DMS79 treated with DMSO at 0.1 percent for 48 hours (cell line): ENCODE measurements at regions not wholly inside any gene's neighbourhood (a gene's known extent, or its start where the extent isn't known, plus 50 kb on each side); places are given as distances from the start of the nearest gene placed in this dataset.
"Not testable (repeated sequence)": the region's sequence is repeated elsewhere in the genome, so short reads cannot be mapped to it uniquely, and the experiment has no call there.

ENCODE experiments used
- DNase-seq: peaks from one replicate; lab custom pipeline; 2025; lab: John Stamatoyannopoulos, UW

DNA sequence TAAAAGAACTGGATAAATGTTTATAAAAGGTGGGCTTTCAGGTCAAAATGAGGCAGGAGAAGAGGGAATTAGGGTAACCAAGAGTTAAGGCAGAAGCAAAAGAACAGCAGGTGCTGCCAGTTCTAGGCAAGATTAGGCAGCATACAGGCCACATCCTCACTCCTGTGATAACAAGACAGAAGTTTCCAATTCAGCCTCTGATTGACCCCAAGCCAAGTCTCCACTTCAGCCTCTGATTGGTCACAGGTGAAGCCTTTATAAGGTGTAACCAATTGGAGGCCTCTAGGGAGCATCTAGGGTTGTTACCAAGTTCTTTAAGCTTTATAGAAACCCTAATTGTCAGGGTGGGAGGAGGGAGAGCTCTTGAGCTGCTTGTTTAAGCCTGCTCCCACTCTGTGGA, 160.8 kb downstream of the MATN1 start:
- DNase-seq = no peak

DNA sequence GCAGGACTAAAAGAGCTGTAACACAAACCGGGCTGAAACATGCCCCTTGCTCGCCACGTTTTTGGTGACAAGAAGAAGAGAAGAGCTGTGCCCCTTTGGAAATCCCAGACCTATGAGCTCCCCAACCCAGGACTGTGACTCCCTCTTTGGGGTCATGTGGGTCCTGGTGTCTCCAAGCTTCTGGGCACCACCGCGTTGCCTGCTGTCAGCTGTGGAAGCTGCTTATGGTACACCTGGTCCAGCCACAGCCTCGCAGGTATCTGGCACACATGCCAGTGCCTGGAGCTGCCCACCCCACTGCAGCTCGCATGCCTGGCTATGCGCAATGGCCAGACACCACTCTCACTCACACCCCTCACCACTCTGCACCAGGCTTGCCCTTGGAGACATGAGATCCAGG, 171.8 kb downstream of the MATN1 start:
- no peak for DNase-seq

DNA sequence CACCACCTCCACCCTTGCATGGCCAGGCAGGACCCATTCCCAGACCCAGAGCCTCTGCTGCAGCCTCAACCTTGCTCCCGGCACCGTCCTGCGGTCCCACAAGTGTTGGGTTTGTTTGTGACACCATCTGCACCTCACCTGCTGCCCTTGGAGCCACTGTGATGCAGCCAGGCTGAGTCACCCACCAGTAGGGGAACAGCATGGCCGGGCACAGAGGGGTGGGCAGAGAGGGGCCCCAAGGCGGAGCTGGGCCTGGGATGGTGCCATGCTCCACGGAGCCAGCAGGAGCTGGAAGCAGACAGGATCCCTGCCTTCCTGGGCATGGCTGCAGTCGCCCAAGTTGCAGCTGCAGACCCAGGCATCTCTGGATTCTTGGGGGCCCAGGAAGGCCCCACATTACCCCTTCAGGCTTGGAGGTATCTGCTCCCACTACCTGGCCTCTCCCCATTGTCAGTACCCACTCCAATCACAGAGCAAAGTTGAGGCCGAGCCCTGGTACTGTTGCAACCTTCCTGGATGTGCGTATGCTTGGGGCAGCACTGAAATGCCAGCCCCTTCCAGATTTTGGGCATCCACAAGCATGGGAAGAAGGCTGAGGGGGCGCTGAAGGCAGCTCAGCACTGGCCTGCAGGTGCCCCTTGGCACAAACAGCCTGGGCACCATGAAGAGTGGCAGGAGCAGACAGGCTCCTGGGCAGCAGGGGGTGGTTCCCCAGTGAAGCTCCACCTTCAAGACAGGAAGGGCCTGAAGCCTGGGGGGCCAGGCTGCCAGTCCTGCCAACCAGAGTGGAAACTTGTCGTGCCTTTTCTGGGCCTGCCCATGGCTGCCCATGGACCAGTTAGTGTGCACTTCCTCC, 172.8 kb downstream of the MATN1 start:
- no peak for DNase-seq

DNA sequence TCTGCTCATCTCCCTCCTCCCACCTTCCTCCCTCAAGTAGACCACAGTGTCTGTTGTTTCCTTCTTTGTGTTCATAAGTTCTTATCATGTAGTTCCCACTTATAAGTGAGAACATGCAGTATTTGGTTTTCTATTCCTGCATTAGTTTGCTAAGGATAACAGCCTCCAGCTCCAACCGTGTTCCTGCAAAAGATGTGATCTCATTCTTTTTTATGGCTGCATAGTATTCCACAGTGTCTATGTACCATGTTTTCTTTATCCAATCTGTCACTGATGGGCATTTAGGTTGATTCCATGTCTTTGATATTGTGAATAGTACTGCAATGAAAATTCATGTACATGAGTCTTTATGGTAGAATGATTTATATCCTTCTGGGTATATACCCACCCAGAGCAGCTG, 173.5 kb downstream of the MATN1 start:
- not testable (repeated sequence) for DNase-seq

DNA sequence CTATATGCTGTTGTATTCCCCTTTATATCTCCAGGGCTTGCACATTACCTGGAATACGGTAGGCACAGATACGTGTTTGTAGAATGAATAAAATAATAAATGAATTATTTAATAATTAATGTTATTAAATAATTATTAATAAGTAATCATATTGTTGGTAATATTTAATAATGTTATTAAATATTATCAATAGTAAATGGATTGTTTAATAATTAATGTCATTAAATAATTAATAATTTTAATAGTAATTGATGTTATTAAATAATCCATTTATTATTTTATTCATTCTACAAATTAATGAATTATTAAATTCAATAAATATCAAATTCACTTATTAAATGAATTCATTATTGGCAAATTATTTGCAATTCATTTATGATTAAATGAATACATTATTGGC, 175.1 kb downstream of the MATN1 start:
- no peak for DNase-seq

DNA sequence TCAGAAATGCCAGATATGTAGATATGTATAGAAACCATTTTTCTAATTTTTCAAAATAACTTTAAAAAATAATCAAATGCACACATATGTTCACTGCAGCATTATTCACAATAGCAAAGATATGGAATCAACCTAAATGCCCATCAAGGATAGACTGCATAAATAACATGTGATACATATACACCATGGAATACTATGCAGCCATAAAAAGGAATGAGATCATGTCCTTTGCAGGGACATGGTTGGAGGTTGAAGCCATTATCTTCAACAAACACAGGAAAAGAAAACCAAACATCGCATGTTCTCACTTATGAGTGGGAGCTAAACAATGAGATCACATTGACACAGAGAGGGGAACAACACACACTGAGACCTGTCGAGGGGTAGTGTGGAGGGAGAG, 176.1 kb downstream of the MATN1 start:
- not testable (repeated sequence) for DNase-seq

DNA sequence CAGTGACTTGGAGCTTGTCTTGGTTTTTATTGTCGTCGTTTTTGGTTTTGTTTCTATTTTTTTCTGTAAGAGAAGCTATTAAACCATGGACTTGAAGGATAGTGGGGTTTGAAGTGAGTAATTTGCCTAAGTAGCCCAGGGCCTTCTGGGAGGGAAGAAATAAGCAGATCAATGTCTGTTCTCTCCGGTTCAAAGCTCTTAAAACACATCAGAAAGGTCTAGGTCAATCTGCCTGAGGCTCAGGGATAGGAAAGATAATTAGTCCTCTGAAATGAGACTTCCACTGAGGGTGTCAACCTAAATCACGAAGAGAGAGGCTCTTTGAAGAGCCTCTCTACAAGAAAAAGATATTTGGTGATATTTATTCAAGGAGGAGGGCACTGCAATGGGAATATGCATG, 178.0 kb downstream of the MATN1 start:
- no peak for DNase-seq

DNA sequence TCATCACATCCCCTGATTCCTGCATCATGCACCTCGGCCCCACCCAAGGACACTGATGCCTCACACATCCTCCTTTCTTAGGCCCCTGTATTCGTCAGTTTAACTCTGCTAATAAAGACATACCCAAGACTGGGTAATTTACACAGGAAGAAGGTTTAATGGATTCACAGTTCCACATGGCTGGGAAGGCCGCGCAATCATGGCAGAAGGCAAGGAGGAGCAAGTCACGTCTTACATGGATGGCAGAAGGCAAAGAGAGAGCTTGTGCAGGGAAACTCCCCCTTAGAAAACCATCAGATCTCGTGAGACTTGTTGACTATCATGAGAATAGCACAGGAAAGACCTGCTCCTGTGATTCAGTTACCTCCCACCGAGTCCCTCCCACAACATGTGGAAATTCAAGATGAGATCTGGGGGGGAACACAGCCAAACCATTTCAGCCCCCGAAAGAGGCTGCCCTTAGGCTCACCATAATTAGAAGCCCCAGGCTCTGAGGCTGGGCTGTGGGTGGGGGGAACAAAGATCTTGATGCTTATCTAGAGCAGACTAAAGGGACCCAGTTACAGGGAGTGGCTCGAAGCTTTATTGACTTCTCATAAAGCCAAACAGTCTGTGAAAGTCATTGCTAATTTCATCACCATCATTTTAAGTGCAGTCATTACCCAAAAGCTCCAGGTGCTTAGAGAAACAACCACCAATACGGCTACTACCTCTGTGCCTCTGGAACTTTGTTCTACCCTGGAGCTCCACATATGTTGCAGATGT, 181.5 kb downstream of the MATN1 start:
- no peak for DNase-seq

DNA sequence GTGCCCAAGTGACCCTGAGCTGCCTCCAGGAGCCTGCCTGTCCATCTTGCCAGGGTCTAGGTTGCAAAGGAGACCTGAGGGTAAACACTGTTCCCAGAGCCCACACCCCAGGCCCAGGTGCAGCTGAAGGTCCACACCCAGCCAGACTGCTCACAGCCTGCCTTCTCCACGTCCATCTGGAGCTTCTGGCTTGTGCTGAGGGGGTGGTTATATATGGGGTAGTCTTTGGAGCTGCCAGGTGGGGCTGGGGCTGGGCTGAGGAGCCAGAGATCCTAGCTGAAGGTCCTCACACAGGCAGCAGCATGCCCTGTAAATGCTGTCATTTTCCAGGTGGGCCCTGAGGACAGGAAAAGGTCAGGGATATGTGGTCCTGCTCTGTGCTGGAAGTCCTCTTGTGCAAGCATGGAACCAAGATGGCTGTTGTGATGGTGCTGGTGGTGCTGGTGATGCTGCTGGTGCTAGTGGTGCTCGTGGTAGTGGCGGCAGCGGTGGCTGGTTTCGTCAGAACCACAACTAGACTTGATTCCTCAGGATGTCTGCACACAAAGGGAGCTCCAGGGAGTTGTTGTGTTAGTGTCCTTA, 182.7 kb downstream of the MATN1 start:
- no peak for DNase-seq

DNA sequence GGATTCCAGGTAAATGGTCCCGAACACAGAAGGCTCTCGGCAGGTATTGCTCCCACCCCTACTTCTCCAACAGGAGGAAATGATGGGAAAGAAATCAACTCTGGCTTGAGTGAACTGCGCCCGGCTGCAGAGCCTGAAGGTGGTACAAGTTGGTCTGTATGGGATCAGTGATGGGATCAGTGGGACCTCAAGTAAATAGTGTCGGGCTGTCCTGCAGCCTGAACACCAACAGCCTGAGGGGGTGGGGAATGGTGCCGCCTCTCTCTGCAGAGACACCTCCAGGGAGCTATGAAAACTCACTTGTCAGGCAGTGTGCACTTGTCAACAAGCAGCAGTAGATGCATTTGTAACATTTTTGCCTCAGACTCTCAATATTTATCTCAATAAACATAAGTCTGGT, 183.5 kb downstream of the MATN1 start:
- DNase-seq = no peak

DNA sequence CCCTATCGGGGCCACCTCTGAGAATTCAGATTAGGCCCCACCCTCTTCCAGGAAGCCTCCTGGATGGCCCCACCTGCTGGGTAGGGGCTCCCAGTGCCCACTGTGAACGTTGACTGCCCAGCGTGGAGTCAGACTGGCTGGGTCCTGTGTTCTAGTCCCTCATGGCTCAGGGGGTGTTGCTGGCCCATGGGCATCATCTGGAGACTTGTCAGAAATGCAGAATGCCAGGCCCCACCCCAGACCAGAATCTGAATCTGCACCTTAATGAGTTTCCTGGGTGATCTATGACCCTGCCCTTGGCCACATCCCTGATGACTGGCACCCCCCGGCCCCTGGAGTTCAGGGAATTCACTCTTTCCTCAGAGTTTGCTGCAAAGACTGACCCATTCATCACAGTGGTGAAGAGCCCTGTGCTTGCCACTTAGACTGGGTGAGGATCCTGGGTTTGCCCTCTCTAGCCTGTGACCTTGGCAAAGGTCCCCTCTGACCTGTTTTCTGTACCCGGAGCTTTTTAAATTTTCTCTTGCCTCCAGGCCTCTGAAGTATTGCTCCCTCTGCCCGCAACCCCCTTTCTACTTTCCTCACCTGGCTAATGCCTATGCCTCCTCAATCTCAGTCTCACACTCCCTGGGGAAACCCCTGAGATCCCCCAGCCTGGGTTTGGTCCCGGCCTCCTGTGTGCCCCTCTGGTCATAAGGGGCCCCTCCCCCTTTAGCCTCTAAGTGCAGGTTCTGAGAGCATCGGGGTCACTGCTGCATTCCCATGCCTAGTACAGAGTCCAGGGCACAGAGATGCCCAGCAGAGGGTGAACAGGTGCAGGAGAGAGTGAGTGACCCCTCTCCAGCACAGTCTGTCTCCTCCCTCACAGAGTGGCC, 184.2 kb downstream of the MATN1 start:
- no peak for DNase-seq

DNA sequence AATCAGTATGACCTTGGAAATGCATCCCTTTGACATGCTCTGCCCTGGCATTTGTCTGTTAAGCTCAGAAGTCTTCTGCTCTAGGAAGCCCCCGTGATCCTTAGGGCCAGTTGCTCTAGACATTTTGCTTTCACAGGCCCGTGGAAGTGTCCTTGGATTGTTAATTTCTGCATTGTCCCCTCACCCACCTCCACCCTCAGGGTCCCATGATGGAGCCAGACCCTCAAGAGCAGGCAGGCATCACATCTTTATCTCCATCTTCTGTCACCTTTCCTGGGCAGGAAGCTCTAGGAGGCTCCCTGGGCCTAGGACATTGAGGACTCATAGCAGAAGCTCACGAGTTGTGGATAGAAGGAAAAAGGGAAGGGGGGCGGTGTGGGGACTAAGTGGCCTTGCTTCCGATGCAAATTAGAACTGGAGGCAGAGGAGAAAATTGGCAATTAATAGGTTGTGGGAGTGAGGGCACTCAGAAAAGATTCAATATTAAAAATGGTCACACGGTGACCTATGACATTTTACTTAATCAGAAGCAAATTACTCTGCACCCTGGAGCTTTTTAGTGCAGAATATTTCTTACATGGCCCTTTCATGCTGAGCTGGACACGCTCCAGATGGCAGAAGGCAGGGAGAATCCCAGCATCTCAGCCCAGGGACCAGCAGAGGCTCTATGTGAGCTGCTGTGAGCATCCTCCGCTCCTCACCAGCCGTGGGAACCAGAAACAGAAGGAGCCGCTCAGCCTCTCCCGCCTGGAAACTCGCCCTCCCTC, 185.0 kb downstream of the MATN1 start:
- no peak for DNase-seq

DNA sequence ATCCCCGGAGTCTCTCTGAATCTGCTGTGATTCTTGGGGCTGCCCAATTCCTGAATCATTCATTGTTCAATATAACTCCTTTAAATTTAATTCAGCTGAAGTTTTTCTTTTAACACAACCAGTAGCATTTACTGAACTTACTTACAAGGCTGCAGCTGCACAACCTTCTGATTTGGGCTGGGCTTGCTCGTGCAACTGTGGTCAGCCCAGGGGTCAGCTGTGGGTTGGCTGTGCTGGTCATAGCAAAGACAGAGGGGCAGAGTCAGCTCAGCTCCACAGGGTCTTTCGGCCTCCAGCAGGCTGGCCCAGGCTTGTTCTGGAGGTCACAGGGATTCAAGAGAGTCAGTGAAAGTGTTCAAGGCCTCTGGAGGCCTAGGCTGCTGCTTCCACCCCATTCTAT, 186.1 kb downstream of the MATN1 start:
- DNase-seq = no peak

DNA sequence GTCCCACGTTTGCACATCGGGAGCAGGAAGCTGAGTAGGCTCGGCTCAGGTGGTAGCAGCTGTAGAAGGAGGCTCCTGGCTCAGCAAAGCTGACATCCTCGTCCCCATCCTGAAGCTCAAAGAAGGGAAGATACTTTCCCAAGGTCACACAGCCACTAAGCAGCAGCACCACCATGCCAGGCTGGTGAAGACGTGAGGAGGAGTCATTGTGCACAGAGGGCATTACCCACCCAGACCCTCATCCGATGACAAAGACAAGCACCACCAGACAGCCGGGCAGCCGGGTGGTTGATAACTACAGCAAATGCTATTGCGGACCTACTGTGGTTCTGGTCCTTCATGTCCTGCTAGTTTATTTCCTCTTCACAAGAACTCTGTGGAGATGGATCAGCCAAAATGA, 186.9 kb downstream of the MATN1 start:
- DNase-seq = no peak

DNA sequence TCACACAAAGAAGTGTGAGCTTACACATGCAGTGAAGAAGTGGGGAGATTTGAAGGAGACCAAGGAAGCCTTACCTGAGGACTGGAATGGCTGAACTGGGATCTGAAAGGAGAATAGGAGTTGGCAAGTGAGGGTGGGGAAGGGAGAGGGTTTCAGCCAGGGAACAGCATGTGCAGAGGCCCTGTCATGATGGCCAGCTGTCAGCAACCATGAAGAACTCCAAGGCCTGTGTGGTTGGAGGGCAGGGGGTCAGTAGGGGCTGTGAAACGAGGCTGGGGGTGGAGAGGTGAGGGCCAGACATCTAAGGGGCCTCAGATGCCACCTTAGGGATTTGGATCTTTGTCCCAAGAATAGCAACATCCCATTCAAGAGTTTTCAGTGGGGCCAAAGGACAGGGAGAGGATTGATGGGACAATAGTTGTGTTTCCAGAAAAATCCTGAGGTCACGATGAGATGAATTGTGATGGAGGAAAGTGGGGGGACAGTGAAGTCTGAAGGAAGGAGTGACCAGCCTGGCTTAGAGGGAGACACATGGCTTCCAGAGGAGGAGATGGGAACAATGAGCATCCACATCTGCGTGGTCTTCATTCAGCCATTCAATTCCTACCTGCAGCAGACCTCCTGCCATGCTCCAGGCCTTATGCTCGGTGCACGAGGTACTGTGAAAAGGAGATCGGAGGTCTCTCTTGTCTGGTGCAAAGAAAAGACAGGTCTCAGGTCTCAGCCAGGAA, 187.6 kb downstream of the MATN1 start:
- no peak for DNase-seq

DNA sequence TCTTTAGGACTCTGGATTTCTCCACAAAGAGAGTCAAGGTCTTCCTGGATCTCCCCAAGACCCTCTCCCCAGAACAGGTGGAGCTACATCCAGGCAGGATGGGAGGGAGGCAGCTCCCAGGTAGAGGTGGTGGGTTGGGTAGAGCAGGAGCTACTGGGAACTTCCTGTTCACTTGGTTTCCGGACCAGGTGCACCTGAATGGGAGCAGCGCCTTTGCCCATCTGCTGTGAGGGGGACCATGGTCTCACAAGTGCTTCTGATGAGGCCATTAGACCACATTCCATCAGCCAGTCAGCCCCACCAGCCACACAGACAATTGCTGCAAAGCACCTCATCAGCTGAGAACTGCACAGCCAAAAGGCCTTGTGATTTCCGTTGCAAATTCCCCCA, 188.8 kb downstream of the MATN1 start:
- no peak for DNase-seq

DNA sequence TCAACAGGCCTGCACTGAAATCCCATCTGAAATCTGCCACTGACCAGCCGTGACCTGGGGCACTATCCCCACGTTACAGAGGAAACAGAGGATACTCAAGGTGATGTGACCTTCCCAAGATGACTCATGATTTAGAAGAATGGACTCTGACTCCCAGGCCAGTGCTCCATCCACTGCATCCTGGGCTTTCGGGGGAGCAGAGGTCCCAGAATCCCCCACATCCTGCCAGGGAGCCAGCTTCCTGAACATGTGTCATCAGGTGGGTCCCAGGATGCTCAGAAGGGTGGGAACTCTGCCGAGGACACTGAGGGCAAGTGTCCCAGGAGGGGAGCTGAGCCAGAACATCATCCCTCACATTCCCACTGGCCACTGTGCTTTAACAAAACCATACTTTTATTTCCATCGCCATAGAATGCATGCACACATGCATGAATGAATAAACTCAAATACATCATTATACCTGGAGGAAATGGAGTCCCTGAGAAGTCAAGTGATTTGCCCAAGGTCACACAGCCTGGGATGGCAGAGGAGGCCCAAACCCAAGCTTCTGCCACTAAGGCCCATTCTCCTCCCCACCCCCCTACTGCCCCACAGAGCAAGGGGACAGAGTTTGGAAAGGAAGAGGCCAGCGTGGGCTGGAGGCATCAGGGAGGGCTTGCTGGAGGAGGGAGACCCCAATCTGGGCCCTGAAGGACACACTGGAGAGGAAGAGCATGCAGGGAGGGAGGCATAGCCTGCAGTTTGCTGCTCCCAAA, 189.4 kb downstream of the MATN1 start:
- no peak for DNase-seq

DNA sequence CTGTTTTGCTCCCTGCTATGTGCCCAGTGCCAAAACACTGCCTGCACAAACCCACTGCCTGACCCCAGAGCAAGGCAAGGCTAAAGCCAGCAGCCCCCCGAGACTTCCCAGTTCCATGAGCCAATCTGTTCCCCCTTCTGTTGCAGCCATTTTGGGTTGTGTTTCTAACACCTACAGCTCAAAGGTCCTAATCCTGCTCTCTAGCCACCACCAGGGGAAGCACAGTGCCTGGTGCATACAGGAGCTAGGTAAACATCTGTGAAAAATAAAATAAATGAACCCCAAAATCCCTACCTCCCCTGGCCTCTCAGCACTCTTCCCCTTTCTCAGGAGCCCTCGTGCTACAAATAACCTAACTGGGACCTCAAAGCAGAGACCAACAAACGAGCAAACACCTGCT, 190.2 kb downstream of the MATN1 start:
- DNase-seq = no peak

DNA sequence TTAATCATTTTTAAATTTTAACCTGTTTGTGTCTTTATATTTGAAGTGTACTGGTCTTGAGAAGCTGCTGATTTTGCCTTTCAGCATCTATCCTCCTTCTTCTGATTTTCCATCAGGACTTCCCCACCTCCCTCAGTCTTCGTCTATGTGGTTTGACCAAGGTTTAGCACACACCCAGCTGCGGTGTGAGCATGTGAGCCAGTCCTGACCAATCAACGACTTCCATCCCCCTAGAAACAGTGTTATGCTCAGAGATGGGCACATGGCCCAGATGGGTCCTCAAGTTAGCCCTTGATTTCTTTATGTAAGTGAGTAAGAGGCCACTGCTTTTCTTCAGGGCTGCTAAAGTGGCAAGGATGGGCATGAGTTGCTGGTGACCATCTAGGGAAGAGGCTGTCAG, 190.8 kb downstream of the MATN1 start:
- DNase-seq = no peak
